ENCODE measurements at regions not wholly inside any gene's neighbourhood (a gene's known extent, or its start where the extent isn't known, plus 50 kb on each side); places are given as distances from the start of the nearest gene placed in this dataset.

DNA sequence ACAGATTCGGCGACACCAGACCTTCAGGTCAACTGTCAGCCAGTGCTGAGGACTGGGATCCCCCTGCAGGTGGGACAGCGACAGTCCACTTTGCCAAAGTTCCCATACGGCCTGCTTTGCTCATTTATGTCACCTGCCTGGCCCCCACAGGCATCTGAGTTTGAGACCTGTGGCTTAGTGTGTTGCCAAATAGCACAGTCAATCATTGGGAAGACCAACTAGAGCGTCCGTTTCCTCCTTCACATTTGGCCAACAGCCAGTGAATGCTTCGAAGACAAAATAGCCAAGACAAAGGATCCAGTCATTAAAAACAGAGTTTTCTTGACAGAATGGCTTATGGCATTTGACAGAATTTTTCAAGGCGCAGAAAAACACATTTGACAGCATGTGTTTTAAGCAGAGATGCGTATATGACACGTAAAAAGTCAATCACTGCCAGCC, 113.8 kb downstream of the ABCC12 start:
- Histone ChIP-seq H3K36me3 (ENCODE audit: insufficient read depth, low read length) (no peaks in the 10 kb centered on the region), H3K4me3 (ENCODE audit: low read depth, low read length, poor library complexity, severe bottlenecking) (no peak overlapping the region), H3K9me3 (ENCODE audit: low read length) (no peaks in the 10 kb centered on the region), H3K27ac (ENCODE audit: low read depth, low read length, poor library complexity, severe bottlenecking) (no peak overlapping the region), H2AFZ (ENCODE audit: low read length) (no peak overlapping the region), H3K79me2 (ENCODE audit: insufficient read depth, low read depth, low read length) (no peaks in the 10 kb centered on the region), H3K4me1 (ENCODE audit: insufficient read depth, low read length, poor library complexity, severe bottlenecking) (no peaks in the 10 kb centered on the region), H3K9me2 (ENCODE audit: insufficient read depth, low read length) (no peaks in the 10 kb centered on the region), H3K4me2 (ENCODE audit: low read length) (no peak overlapping the region), H4K20me1 (ENCODE audit: insufficient read depth, low read length) (no peaks in the 10 kb centered on the region)
- intact Hi-C loops (cut with micrococcal nuclease; ENCODE audit: unreplicated experiment), result no loop called here
- no peak for TF ChIP-seq EZH2phosphoT487 (IDR thresholded peaks at IDR 0.05; ENCODE audit: borderline replicate concordance, low read depth, low read length)
- TF ChIP-seq, protein P1, sequence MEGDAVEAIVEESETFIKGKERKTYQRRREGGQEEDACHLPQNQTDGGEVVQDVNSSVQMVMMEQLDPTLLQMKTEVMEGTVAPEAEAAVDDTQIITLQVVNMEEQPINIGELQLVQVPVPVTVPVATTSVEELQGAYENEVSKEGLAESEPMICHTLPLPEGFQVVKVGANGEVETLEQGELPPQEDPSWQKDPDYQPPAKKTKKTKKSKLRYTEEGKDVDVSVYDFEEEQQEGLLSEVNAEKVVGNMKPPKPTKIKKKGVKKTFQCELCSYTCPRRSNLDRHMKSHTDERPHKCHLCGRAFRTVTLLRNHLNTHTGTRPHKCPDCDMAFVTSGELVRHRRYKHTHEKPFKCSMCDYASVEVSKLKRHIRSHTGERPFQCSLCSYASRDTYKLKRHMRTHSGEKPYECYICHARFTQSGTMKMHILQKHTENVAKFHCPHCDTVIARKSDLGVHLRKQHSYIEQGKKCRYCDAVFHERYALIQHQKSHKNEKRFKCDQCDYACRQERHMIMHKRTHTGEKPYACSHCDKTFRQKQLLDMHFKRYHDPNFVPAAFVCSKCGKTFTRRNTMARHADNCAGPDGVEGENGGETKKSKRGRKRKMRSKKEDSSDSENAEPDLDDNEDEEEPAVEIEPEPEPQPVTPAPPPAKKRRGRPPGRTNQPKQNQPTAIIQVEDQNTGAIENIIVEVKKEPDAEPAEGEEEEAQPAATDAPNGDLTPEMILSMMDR (conservative IDR thresholded peaks at IDR 0.05; ENCODE audit: low read length), result no peak
- ChIA-PET CTCF (ENCODE audit: unreplicated experiment) (no interaction called here), POLR2A (no interaction called here)
- BruUV-seq (replicated peaks), result no TSS peak
- DNase-seq (ENCODE audit: low spot score), result no peak

DNA sequence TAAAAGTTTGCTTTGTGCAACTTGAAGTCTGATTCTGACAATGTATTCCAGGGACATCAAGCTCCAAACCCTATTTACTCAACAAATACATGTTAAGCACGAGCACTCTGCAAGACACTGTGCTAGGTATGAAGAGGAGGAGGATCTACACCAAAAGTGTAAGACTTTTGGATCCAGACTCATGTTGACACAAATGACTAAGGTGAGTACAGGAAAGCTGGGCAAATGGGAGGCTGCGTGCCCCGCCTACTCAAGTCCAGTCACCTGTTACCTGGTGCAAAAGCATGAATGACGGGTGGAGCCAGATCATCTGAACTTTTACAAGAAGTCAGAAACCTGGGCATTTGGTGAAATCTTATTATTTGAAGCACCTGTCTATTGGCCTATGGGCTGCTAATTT, 120.7 kb downstream of the ABCC12 start:
- H3K4me2 ChIP-seq (ENCODE audit: low read length), result no peak overlapping the region
- H3K4me3 ChIP-seq (ENCODE audit: low read depth, low read length, poor library complexity, severe bottlenecking), result no peak overlapping the region
- no peaks in the 10 kb centered on the region for H4K20me1 ChIP-seq (ENCODE audit: insufficient read depth, low read length)
- no TSS peak for BruUV-seq (replicated peaks)
- H3K9me2 ChIP-seq (ENCODE audit: insufficient read depth, low read length), result no peaks in the 10 kb centered on the region
- POLR2A ChIA-PET, result no interaction called here
- H3K9me3 ChIP-seq (ENCODE audit: low read length), result no peaks in the 10 kb centered on the region
- DNase-seq (ENCODE audit: low spot score), result no peak
- intact Hi-C loops (cut with micrococcal nuclease; ENCODE audit: unreplicated experiment), result no loop called here
- H2AFZ ChIP-seq (ENCODE audit: low read length), result no peak overlapping the region
- CTCF ChIA-PET (ENCODE audit: unreplicated experiment), result no interaction called here
- no peaks in the 10 kb centered on the region for H3K79me2 ChIP-seq (ENCODE audit: insufficient read depth, low read depth, low read length)
- H3K27ac ChIP-seq (ENCODE audit: low read depth, low read length, poor library complexity, severe bottlenecking), result no peak overlapping the region
- TF ChIP-seq EZH2phosphoT487 (IDR thresholded peaks at IDR 0.05; ENCODE audit: borderline replicate concordance, low read depth, low read length), result no peak
- TF ChIP-seq, protein P1 (conservative IDR thresholded peaks at IDR 0.05; ENCODE audit: low read length), result no peak
- no peaks in the 10 kb centered on the region for H3K4me1 ChIP-seq (ENCODE audit: insufficient read depth, low read length, poor library complexity, severe bottlenecking)
- H3K36me3 ChIP-seq (ENCODE audit: insufficient read depth, low read length), result no peaks in the 10 kb centered on the region

DNA sequence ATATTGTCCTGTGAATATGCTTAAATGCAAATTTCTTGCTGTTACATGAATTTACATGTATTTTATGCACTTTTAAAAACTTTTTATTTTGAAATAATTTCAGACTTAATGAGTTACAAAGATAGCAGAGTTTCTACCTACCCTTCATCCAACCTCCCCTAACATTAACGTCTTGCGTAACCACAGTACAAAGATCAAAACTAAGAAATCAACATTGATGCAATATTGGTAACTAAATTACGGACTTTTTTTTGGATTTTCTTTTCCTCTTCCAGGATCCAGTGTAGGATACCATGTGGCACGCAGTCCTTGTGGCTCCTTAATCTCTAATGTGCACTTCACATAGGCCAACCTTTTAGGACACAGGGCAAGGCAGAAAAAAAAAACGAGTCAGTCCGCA, 124.9 kb downstream of the ABCC12 start:
- Histone ChIP-seq H3K36me3 (ENCODE audit: insufficient read depth, low read length) (no peaks in the 10 kb centered on the region), H4K20me1 (ENCODE audit: insufficient read depth, low read length) (no peaks in the 10 kb centered on the region), H3K27ac (ENCODE audit: low read depth, low read length, poor library complexity, severe bottlenecking) (no peak overlapping the region), H3K4me1 (ENCODE audit: insufficient read depth, low read length, poor library complexity, severe bottlenecking) (no peaks in the 10 kb centered on the region), H3K4me2 (ENCODE audit: low read length) (no peak overlapping the region), H2AFZ (ENCODE audit: low read length) (no peak overlapping the region), H3K9me3 (ENCODE audit: low read length) (no peaks in the 10 kb centered on the region), H3K4me3 (ENCODE audit: low read depth, low read length, poor library complexity, severe bottlenecking) (no peak overlapping the region), H3K9me2 (ENCODE audit: insufficient read depth, low read length) (no peaks in the 10 kb centered on the region), H3K79me2 (ENCODE audit: insufficient read depth, low read depth, low read length) (no peaks in the 10 kb centered on the region)
- ChIA-PET CTCF (ENCODE audit: unreplicated experiment) (no interaction called here), POLR2A (no interaction called here)
- intact Hi-C loops (cut with micrococcal nuclease; ENCODE audit: unreplicated experiment), result no loop called here
- BruUV-seq (replicated peaks), result no TSS peak
- no peak for TF ChIP-seq EZH2phosphoT487 (IDR thresholded peaks at IDR 0.05; ENCODE audit: borderline replicate concordance, low read depth, low read length)
- TF ChIP-seq, protein P1 (conservative IDR thresholded peaks at IDR 0.05; ENCODE audit: low read length), result no peak
- no peak for DNase-seq (ENCODE audit: low spot score)

All from OCI-LY7 (cell line).